K562 (cell line): ENCODE measurements at regions not wholly inside any gene's neighbourhood (a gene's known extent, or its start where the extent isn't known, plus 50 kb on each side); places are given as distances from the start of the nearest gene placed in this dataset.

Experiments
- HMGN3 ChIP-seq: IDR thresholded peaks from 2 replicates; pipeline ENCODE4 v1.6.1; 2011; ENCODE audit warnings: borderline replicate concordance, low read depth, mild to moderate bottlenecking, mixed read lengths, low read length; ENCODE audit not compliant: insufficient read length; ENCODE audit errors: extremely low read depth
- NR2C2 ChIP-seq, 2 experiments: fragments of 200-800 bp in 1 of 2; sonication (Bioruptor generic) in 1 of 2; sonication (generic) in 1 of 2; formaldehyde crosslinking in 1 of 2; IDR thresholded peaks; 2 replicates each; pipeline versions ENCODE4 v1.6.1 to v1.8.0; 2016 to 2022; ENCODE audit warnings: mild to moderate bottlenecking in 1 of 2, missing compliant biosample characterization in 1 of 2, missing genetic modification characterization in 1 of 2, missing genetic modification reagents in 1 of 2
- SRSF7 ChIP-seq: fragments of 200-400 bp; formaldehyde crosslinking; optimal IDR thresholded peaks from 2 replicates; pipeline ENCODE3; 2017; ENCODE audit warnings: mild to moderate bottlenecking, low read depth, low read length
- TEAD1 ChIP-seq, 2 experiments: fragments of 450-650 bp in 1 of 2; sonication (generic) in 1 of 2; formaldehyde crosslinking; IDR thresholded peaks; 2 replicates each; pipeline versions ENCODE4 v1.4.0 to v1.8.0; 2020 to 2022; ENCODE audit warnings: mild to moderate bottlenecking in 2 of 2, missing genetic modification reagents in 1 of 2
- XRCC5 ChIP-seq: fragments of 200-400 bp; formaldehyde crosslinking; IDR thresholded peaks from 2 replicates; pipeline ENCODE4 v1.6.1; 2017; ENCODE audit warnings: low read depth, mild to moderate bottlenecking, low read length
- ZNF780A ChIP-seq: fragments of 250-450 bp; sonication (Bioruptor Pico); IDR thresholded peaks from 2 replicates; pipeline ENCODE4 v1.5.0; 2021; ENCODE audit warnings: mild to moderate bottlenecking
- TF ChIP-seq, protein P1 (sequence below): IDR thresholded peaks from 2 replicates; pipeline ENCODE4 v1.6.1; 2012; ENCODE audit warnings: low read depth, low read length, improper control_type of control experiment, borderline replicate concordance
- TF ChIP-seq, protein P2 (sequence below): sonication (generic); formaldehyde crosslinking; IDR thresholded peaks from 2 replicates; pipeline ENCODE4 v1.8.0; 2023; ENCODE audit warnings: mild to moderate bottlenecking, missing genetic modification reagents
- TF ChIP-seq, protein P3 (sequence below), 3 experiments: fragments of 200-800 bp in 1 of 3; fragments of 250-450 bp in 1 of 3; fragments of 450-650 bp in 1 of 3; sonication (Bioruptor Pico) in 1 of 3; sonication (Bioruptor generic) in 1 of 3; formaldehyde crosslinking in 1 of 3; IDR thresholded peaks; 2 replicates each; pipeline versions ENCODE4 v1.6.1 to v1.8.0; 2016 to 2022; ENCODE audit warnings: mild to moderate bottlenecking in 2 of 3, missing genetic modification characterization in 2 of 3, missing compliant biosample characterization in 1 of 3, moderate library complexity in 1 of 3

DNA sequence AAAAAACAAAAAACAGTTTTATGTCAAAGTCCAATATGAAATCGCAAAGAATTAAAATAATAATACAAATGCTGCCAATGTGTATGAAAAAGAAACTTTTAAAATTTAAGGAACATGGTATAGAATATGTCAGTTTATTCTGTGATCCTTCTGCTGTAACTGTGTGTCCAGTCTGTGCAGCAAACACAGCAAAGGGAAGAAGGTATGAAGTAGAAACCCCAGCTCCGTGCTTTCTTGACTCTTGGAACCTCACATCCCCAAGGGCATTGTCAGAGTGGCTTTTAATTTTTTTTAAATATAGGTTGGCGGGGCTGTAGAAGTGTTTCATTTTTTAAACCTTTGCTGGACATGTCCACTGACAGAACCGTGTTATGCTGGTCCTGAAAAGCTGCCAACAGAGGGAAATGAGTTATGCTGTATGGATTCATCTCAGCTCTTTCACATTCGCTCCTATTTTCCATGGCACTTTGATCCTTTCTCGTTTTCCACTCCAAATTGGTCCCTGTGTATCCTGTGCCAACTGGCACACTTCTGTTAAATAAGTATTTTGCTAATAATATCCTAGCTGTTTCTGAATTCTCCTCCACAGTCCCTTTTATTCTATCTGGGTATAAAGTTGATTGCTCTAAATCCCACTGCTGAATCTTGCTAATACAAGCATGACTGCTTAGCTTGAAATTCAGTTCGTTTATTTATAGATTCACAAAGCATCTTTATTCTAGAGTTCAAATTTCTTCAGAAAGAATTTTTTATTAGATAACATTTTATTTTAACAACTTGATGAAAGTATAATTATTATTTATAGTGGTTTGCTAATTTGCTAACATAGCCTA, 127.0 kb upstream of the DDIT4L start (continued):
- TF ChIP-seq, protein P1, sequence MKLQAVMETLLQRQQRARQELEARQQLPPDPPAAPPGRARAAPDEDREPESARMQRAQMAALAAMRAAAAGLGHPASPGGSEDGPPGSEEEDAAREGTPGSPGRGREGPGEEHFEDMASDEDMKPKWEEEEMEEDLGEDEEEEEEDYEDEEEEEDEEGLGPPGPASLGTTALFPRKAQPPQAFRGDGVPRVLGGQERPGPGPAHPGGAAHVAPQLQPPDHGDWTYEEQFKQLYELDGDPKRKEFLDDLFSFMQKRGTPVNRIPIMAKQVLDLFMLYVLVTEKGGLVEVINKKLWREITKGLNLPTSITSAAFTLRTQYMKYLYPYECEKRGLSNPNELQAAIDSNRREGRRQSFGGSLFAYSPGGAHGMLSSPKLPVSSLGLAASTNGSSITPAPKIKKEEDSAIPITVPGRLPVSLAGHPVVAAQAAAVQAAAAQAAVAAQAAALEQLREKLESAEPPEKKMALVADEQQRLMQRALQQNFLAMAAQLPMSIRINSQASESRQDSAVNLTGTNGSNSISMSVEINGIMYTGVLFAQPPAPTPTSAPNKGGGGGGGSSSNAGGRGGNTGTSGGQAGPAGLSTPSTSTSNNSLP = no peak
- no peak for TF ChIP-seq ZNF780A (CRISPR knock-in tag)
- TF ChIP-seq HMGN3 = no peak
- no peak for TF ChIP-seq XRCC5
- no peak for TF ChIP-seq NR2C2 (CRISPR knock-in tag; IDR thresholded peaks at IDR 0.05)
- TF ChIP-seq NR2C2 (tag; IDR thresholded peaks at IDR 0.05) = no peak
- TF ChIP-seq SRSF7 = no peak
- TF ChIP-seq, protein P2, sequence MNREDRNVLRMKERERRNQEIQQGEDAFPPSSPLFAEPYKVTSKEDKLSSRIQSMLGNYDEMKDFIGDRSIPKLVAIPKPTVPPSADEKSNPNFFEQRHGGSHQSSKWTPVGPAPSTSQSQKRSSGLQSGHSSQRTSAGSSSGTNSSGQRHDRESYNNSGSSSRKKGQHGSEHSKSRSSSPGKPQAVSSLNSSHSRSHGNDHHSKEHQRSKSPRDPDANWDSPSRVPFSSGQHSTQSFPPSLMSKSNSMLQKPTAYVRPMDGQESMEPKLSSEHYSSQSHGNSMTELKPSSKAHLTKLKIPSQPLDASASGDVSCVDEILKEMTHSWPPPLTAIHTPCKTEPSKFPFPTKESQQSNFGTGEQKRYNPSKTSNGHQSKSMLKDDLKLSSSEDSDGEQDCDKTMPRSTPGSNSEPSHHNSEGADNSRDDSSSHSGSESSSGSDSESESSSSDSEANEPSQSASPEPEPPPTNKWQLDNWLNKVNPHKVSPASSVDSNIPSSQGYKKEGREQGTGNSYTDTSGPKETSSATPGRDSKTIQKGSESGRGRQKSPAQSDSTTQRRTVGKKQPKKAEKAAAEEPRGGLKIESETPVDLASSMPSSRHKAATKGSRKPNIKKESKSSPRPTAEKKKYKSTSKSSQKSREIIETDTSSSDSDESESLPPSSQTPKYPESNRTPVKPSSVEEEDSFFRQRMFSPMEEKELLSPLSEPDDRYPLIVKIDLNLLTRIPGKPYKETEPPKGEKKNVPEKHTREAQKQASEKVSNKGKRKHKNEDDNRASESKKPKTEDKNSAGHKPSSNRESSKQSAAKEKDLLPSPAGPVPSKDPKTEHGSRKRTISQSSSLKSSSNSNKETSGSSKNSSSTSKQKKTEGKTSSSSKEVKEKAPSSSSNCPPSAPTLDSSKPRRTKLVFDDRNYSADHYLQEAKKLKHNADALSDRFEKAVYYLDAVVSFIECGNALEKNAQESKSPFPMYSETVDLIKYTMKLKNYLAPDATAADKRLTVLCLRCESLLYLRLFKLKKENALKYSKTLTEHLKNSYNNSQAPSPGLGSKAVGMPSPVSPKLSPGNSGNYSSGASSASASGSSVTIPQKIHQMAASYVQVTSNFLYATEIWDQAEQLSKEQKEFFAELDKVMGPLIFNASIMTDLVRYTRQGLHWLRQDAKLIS (CRISPR knock-in tag) = no peak
- TF ChIP-seq, protein P3, sequence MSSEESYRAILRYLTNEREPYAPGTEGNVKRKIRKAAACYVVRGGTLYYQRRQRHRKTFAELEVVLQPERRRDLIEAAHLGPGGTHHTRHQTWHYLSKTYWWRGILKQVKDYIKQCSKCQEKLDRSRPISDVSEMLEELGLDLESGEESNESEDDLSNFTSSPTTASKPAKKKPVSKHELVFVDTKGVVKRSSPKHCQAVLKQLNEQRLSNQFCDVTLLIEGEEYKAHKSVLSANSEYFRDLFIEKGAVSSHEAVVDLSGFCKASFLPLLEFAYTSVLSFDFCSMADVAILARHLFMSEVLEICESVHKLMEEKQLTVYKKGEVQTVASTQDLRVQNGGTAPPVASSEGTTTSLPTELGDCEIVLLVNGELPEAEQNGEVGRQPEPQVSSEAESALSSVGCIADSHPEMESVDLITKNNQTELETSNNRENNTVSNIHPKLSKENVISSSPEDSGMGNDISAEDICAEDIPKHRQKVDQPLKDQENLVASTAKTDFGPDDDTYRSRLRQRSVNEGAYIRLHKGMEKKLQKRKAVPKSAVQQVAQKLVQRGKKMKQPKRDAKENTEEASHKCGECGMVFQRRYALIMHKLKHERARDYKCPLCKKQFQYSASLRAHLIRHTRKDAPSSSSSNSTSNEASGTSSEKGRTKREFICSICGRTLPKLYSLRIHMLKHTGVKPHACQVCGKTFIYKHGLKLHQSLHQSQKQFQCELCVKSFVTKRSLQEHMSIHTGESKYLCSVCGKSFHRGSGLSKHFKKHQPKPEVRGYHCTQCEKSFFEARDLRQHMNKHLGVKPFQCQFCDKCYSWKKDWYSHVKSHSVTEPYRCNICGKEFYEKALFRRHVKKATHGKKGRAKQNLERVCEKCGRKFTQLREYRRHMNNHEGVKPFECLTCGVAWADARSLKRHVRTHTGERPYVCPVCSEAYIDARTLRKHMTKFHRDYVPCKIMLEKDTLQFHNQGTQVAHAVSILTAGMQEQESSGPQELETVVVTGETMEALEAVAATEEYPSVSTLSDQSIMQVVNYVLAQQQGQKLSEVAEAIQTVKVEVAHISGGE (CRISPR knock-in tag; IDR thresholded peaks at IDR 0.05) = no peak
- no peak for TF ChIP-seq TEAD1 (CRISPR knock-in tag; IDR thresholded peaks at IDR 0.05)
